Testis (tissue), 2 donors: ENCODE measurements at regions not wholly inside any gene's neighbourhood (a gene's known extent, or its start where the extent isn't known, plus 50 kb on each side); places are given as distances from the start of the nearest gene placed in this dataset.

Source experiments
- POLR2A ChIP-seq: fragments of 450-650 bp; IDR thresholded peaks from one replicate; pipeline ENCODE4 v1.6.1; 2017; ENCODE audit warnings: antibody characterized with exemption, mild to moderate bottlenecking, moderate library complexity
- TF ChIP-seq, protein P1 (sequence below), 3 experiments: fragments of 450-650 bp in 2 of 3; fragments of 200-600 bp in 1 of 3; sonication (generic) in 1 of 3; IDR thresholded peaks; one replicate each; pipeline ENCODE4 v1.5.1; 2016 to 2019; ENCODE audit warnings: antibody characterized with exemption in 3 of 3, mild to moderate bottlenecking in 2 of 3, moderate library complexity in 1 of 3

DNA sequence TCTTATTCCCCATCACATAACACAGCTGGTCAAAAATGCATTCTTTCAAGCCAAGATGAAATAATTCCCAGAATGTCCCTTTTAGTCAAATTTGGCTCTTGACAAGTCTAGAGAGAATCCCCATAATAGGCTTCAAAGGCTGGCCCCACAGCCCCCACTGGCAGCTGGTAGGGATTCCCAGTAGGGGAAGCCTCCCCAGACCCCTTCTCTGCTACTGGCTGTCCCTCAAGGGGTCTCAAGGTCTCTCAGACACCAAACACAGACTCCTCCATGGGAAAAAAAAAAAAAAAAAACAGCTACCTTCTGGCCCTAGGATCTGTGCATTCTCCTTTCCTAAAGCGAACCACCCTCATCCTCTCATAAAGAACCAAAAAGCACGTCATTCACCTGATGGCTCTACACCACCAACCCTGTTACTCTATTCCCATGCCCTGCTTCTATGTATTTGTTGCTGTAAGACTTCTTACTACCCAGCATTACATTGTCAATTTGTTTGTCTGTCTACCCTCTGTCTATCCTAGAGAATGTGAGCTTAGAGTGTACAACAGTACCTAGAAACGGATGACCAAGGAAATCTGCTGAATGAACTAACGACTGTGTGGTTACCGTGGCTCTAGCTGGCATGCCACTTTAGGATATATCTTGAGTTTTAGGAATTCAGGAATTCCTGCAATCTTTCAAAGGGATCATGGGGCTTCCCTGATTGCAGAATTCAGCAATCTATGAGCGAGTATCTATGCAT, 164.1 kb upstream of the NSMCE3 start:
- TF ChIP-seq, protein P1, sequence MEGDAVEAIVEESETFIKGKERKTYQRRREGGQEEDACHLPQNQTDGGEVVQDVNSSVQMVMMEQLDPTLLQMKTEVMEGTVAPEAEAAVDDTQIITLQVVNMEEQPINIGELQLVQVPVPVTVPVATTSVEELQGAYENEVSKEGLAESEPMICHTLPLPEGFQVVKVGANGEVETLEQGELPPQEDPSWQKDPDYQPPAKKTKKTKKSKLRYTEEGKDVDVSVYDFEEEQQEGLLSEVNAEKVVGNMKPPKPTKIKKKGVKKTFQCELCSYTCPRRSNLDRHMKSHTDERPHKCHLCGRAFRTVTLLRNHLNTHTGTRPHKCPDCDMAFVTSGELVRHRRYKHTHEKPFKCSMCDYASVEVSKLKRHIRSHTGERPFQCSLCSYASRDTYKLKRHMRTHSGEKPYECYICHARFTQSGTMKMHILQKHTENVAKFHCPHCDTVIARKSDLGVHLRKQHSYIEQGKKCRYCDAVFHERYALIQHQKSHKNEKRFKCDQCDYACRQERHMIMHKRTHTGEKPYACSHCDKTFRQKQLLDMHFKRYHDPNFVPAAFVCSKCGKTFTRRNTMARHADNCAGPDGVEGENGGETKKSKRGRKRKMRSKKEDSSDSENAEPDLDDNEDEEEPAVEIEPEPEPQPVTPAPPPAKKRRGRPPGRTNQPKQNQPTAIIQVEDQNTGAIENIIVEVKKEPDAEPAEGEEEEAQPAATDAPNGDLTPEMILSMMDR (IDR thresholded peaks at IDR 0.05): no peak
- TF ChIP-seq POLR2A: no peak
